ENCODE measurements at regions not wholly inside any gene's neighbourhood (a gene's known extent, or its start where the extent isn't known, plus 50 kb on each side); places are given as distances from the start of the nearest gene placed in this dataset.

GRCh38 chr16:80356365-80356764, 184.4 kb upstream of the DYNLRB2 start:
- TF ChIP-seq ZC3H10 (CRISPR knock-in tag; IDR thresholded peaks at IDR 0.05) (no peak), RARB (CRISPR knock-in tag; IDR thresholded peaks at IDR 0.05) (no peak)
